CD4-positive, alpha-beta T cell treated with Interleukin-4 for 4 hours (primary cell): ENCODE measurements at regions not wholly inside any gene's neighbourhood (a gene's known extent, or its start where the extent isn't known, plus 50 kb on each side); places are given as distances from the start of the nearest gene placed in this dataset.

Experiments used
- DNase-seq: peaks from one replicate; pipeline ENCODE4 v3.0.0-alpha.2; 2020

- no peak for DNase-seq
Measured at GRCh38 chr15:81473177-81473576, 99.2 kb upstream of the TMC3 start.

DNA sequence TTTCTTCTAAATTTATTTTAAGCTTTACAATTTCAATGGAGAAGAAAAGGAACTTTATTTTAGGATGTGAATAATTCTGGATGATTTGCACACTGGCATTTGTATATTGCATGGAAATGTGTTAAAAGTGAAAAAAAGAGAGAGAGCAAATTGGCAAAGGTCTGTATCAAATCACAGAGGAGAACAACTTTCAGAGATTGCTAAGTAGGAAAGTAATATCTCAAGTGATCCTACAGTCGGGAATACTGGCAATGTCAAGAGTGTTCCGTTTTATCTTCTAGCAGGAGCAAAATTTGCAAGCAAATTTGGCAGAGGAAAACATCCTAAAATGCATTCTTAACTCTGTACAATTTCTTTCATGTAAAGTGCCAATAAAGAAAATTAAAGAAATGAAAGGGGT lies 97.1 kb upstream of the TMC3 start:
- DNase-seq: no peak

DNA sequence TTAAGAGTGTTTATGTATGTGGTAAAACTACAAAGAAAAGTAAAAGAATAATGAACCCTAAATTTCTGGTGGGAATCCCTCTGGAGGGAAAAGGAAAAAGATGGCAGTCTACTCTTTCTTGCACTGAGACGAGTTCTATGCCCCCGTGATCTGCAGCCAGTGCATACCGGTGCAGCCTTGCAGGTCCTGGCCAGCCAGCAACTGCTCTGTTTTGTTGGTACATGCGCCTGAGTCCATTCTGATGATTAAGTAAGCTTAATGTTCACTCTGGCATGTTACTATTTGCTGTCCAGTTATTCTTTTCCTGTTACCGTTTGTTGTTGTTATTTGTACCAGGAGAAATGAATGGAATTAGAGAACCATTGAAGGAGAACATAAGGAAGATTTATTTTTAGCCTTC lies 95.1 kb upstream of the TMC3 start:
- no peak for DNase-seq

DNA sequence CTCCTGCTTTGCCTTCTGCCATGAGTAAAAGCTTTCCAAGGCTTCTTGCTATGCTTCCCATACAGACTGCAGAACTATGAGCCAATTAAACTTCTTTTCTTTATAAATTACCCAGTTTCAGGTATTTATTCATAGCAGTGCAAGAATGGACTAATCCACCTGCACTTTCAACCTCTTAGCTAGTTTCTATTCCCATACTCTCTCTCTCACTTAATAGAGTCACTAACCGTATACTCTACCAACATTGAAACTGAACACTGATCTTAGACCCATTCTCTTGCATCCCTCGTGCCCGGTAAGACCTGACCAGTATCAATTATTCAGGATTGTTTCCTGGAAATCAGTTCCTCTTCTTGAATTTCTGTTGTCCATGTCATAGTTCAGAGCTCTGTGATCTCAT lies 92.7 kb upstream of the TMC3 start:
- no peak for DNase-seq

DNA sequence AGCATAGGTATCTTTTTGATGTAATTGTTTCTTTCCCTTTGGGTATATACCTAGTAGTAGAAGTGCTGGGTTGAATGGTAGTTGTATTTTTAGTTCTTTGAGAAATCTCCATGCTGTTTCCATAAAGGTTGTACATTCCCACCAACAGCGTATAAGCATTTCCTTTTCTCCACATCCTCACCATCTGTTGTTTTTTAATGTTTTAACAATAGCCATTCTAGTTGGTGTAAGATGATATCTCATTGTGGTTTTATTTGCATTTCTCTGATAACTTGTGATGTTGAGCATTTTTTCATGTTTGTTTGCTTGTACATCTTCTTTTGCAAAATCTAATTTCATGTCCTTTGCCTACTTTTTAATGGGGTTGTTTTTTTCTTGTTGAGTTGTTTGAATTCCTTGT lies 80.0 kb upstream of the TMC3 start:
- no peak for DNase-seq

DNA sequence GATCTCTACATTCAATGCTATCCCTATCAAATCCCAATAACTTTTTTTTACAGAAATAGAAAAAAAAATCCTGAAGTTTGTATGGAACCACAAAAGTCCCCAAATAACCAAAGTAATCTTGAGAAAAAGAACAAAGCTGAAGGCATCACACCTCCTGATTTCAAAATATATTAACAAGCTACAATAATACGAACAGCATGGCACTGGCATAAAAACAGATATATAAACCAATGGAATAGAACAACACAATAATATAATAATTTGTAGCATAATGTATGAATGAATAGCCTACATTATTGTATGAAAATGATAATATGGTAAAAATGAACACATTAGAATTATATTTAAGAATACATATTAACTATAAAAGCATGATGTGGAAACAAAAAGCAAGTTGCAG lies 76.7 kb upstream of the TMC3 start:
- DNase-seq: no peak

DNA sequence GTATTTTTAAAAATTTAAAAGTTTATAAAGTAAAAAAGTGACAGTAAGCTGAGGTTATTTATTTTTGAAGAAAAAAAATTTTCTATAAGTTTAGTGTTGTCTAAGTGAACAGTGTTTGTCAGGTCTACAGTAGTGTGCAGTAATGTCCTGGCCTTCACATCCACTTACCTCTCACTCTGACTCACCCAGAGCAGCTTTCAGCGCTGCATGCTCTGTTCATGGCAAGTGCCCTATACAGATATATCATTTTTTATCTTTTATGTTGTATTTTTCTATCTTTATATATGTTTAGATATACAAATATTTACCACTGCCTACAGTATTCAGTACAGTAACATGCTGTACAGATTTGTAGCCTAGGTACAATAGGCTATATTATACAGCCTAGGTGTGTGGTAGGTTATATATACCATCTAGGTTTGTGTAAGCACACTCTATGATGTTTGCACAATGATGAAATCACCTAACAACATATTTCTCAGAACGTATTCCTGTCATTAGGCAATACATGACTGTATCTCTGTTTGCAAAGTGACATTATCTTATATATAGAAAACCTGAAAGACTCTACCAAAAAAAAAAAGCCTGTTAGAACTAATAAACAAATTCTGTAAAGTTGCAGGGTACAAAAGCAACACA lies 75.9 kb upstream of the TMC3 start:
- DNase-seq: no peak

DNA sequence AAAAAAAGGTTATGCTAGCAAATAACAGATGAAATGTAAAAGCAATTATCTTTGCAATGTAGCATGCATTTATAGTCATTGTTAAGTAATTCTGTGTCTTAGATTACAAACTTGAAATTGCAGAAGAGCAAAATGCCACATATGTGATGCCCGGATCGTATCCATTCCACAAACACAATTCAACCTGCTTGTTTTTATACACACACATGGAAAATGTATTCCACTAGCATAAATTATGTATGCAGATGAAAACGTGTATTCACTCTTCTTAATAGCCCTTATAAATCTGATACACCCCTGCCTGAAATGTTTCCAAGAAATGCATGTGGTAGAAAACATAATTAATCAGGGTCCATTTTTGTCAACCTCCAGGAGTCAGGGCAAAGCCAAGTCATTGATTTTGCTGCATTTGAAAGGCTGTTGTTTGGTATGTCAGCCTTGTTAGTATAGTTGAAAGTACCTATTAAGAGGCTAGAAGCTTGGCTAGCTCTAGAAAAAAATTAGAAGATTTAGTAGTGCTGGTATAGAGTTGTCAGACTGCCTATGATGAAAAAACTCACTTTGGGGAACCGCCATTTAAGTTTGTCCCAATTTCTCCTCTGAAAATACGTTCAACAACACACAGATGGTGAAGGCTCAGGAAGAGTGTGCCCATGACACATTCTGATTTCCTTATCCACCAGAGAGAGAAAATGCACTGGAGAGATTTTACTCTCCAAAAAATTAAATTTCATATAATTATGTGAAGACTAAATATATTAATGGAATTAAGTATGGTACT lies 69.2 kb upstream of the TMC3 start:
- no peak for DNase-seq

- no peak for DNase-seq
Measured at GRCh38 chr15:81442454-81442853, 68.4 kb upstream of the TMC3 start.

DNA sequence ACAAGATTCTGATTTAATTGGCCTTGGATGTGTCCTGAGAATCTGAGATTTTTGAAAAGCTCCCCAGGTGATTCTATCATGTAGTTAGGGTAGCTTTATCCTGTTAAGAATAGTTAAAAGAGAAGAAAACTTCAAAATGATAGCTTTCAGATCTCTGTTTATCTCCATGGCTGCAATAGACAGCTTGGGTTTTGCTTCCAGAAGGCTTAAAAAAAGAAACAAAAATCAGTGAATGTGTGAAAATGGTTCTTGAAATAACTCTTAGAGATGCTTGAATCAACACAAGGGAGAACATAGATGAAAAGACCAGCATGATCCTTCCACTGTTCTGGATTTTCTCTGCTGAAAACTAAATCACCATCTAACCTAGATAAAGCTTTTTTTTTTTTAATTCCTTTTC lies 60.8 kb upstream of the TMC3 start:
- DNase-seq: no peak

DNA sequence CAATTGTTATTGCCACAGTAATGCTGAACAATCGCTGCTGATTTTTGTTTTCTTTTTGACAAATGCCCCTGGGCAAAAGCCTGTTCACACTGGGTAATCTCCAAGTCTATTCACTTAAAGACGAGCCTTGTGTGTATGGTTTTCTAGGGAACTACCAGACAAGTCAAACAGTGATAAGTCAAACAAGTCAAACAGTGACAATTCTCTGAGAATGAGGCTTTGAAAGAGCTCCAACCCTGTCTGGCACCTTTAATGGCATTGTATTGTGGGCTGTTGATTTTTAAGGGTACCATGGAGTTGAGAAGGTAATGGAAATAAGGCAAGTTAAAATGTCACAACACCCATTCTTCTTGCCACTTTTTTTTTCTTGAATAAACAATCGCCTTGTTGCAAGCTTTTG lies 59.4 kb upstream of the TMC3 start:
- no peak for DNase-seq

- DNase-seq: no peak
Measured at GRCh38 chr15:81432179-81432578, 58.2 kb upstream of the TMC3 start.

DNA sequence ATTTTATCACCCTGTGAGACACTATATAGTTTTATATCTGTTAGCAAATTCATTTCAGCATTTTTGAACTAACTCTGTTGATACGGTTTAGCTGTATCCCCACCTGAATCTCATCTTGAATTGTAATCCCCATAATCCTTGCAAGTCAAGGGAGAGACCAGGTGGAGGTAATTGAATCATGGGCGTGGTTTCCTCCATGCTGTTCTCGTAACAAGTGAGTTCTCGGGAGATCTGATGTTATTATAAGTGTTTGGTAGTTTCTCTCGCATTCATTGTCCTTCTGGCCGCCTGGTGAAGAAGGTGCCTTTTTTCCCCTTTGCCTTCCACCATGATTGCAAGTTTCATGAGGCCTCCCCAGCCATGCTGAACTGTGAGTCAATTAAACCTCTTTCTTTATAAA lies 53.2 kb upstream of the TMC3 start:
- DNase-seq: no peak

DNA sequence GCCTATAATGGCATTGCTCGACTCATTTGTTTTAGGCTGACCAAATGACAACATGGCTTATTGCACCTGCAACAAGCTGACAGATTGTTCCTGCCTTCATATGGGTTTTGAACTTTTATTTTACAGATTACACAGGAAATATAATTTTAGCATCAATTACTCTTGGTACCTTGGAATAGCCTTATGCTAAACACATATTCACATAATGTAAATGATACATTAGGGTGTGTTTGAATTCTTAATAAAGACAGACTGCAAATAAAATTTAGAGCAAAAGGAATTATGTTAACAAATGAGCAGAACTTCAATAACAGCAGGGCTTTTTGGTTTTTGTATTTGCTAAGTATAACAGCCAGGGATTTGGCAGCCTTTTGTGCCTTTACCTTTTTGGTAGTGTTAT lies 51.9 kb upstream of the TMC3 start:
- DNase-seq: no peak
